ENCODE measurements at regions not wholly inside any gene's neighbourhood (a gene's known extent, or its start where the extent isn't known, plus 50 kb on each side); places are given as distances from the start of the nearest gene placed in this dataset.

DNA sequence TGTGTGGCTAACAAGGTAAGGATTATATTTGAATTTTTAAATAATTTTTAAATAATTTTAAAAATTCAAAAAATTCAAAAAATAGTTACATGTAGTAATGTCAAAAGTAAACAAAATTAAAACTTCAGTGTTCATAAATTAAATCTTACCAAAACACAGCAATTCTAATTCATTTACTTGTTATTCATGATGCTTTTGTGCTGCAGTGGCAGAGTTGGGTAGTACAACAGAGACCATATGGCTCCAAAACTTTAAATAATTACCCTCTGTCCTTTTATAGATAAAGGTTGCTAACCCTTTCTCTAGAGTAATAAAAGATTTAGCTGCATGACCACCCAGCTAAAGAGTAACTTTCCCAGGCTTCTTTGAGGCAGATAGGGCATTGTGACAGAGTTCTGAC, 1355.6 kb downstream of the FSTL5 start:
- H3K9ac ChIP-seq (replicated peaks in 1 of 4; ENCODE audit: extremely low read depth in 1 of 4, low read depth in 3 of 4, low read length in 3 of 4), result no peak overlapping the region
- TF ChIP-seq CHD2 (IDR thresholded peaks at IDR 0.05; ENCODE audit: low read length) (no peak), FOSL1 (IDR thresholded peaks at IDR 0.05; ENCODE audit: insufficient read depth, low read depth, low read length) (no peak), CBX5 (IDR thresholded peaks at IDR 0.05; ENCODE audit: low read depth, low read length) (no peak), RAD21 (IDR thresholded peaks at IDR 0.05 in 1 of 2, conservative IDR thresholded peaks at IDR 0.05 in 1 of 2; ENCODE audit: low read depth in 2 of 2, low read length in 2 of 2) (no peak), TAF1 (IDR thresholded peaks at IDR 0.05; ENCODE audit: low read depth, low read length) (no peak), YY1 (IDR thresholded peaks at IDR 0.05; ENCODE audit: low read depth, low read length) (no peak), RNF2 (IDR thresholded peaks at IDR 0.05; ENCODE audit: borderline replicate concordance, low read depth, low read length, missing control alignments, poor library complexity, severe bottlenecking) (no peak), HDAC2 (IDR thresholded peaks at IDR 0.05; ENCODE audit: borderline replicate concordance in 1 of 2, low read depth in 2 of 2, low read length in 2 of 2) (no peak), CTCF (IDR thresholded peaks at IDR 0.05; ENCODE audit: control extremely low read depth in 1 of 3, insufficient read depth in 1 of 3, low read depth in 1 of 3, low read length in 3 of 3) (no peak), SIN3A (conservative IDR thresholded peaks at IDR 0.05 in 1 of 2, IDR thresholded peaks at IDR 0.05 in 1 of 2; ENCODE audit: low read depth in 1 of 2, low read length in 2 of 2) (no peak), BRCA1 (IDR thresholded peaks at IDR 0.05; ENCODE audit: low read depth, low read length) (no peak), POLR2A (IDR thresholded peaks at IDR 0.05; ENCODE audit: control extremely low read depth in 1 of 2, low read depth in 2 of 2, low read length in 2 of 2) (no peak)
- no peak overlapping the region for H3K4me3 ChIP-seq (ENCODE audit: extremely low read depth in 1 of 4, insufficient read depth in 2 of 4, low read depth in 3 of 4, low read length in 4 of 4)
- H4K5ac ChIP-seq (ENCODE audit: insufficient read length, low read depth, low read length), result no peak overlapping the region
- H3K56ac ChIP-seq (replicated peaks; ENCODE audit: insufficient read length, low read depth, low read length), result no peak overlapping the region
- FAIRE-seq (no peak), DNase-seq (ENCODE audit: low read depth in 1 of 2, low spot score in 2 of 2) (no peak)
- no peak overlapping the region for H2AFZ ChIP-seq (ENCODE audit: low read length)
- no peaks in the 10 kb centered on the region for H3K4me1 ChIP-seq (replicated peaks in 1 of 4; ENCODE audit: control insufficient read depth in 3 of 4, insufficient read depth in 4 of 4, low read length in 3 of 4)
- CTCF ChIA-PET (ENCODE audit: partially characterized antibody), result interaction anchor here (0.9 to 1.4 kb wide), 3 partner anchors 9 to 15 kb away, joined by 3 to 5 read pairs (median 4); no protein-coding TSS in a partner anchor
- no peak overlapping the region for H4K8ac ChIP-seq (ENCODE audit: extremely low read depth, insufficient read depth, low read length)
- no peak overlapping the region for H2BK20ac ChIP-seq (ENCODE audit: low read length)
- H2BK5ac ChIP-seq (ENCODE audit: low read depth, low read length), result no peak overlapping the region
- H3K14ac ChIP-seq (ENCODE audit: insufficient read length), result no peak overlapping the region
- H3K9me3 ChIP-seq (ENCODE audit: insufficient read depth in 2 of 2, low read depth in 1 of 2, low read length in 1 of 2), result no peaks in the 10 kb centered on the region
- H2BK15ac ChIP-seq (ENCODE audit: low read length), result no peak overlapping the region
- H3K79me2 ChIP-seq (ENCODE audit: control insufficient read depth in 1 of 2, insufficient read depth in 2 of 2, low read length in 2 of 2), result no peaks in the 10 kb centered on the region
- H3K23me2 ChIP-seq (ENCODE audit: low read depth, low read length), result no peaks in the 10 kb centered on the region
- H2BK120ac ChIP-seq (replicated peaks; ENCODE audit: low read depth, low read length), result no peak overlapping the region
- H2BK12ac ChIP-seq (ENCODE audit: low read depth, low read length), result no peak overlapping the region
- no peak overlapping the region for H3K23ac ChIP-seq (ENCODE audit: insufficient read length)
- H3K4ac ChIP-seq (replicated peaks; ENCODE audit: insufficient read length, low read depth, low read length), result no peak overlapping the region
- no peak overlapping the region for H3K27ac ChIP-seq (ENCODE audit: low read depth, low read length)
- H2AK5ac ChIP-seq (ENCODE audit: low read depth, low read length), result no peak overlapping the region
- no peak overlapping the region for H3K4me2 ChIP-seq (ENCODE audit: insufficient read depth in 1 of 2, low read depth in 2 of 2, low read length in 2 of 2)
- no peak overlapping the region for H3K18ac ChIP-seq (ENCODE audit: extremely low read depth, low read length)
- H3K36me3 ChIP-seq (ENCODE audit: control insufficient read depth in 2 of 4, insufficient read depth in 4 of 4, low read length in 3 of 4), result no peaks in the 10 kb centered on the region
- POLR2A ChIA-PET (ENCODE audit: partially characterized antibody), result no interaction called here
- no peaks in the 10 kb centered on the region for H3K27me3 ChIP-seq (replicated peaks in 1 of 4; ENCODE audit: control insufficient read depth in 3 of 4, extremely low read depth in 1 of 4, insufficient read depth in 3 of 4, low read length in 3 of 4)
- no peak overlapping the region for H4K91ac ChIP-seq (replicated peaks; ENCODE audit: insufficient read length, low read length)
- no peaks in the 10 kb centered on the region for H3K79me1 ChIP-seq (ENCODE audit: low read depth, low read length)
- H4K20me1 ChIP-seq (replicated peaks in 1 of 2; ENCODE audit: control insufficient read depth in 1 of 2, insufficient read depth in 2 of 2, low read length in 2 of 2), result no peaks in the 10 kb centered on the region

All from H1 (cell line).